ENCODE measurements at regions not wholly inside any gene's neighbourhood (a gene's known extent, or its start where the extent isn't known, plus 50 kb on each side); places are given as distances from the start of the nearest gene placed in this dataset.

DNA sequence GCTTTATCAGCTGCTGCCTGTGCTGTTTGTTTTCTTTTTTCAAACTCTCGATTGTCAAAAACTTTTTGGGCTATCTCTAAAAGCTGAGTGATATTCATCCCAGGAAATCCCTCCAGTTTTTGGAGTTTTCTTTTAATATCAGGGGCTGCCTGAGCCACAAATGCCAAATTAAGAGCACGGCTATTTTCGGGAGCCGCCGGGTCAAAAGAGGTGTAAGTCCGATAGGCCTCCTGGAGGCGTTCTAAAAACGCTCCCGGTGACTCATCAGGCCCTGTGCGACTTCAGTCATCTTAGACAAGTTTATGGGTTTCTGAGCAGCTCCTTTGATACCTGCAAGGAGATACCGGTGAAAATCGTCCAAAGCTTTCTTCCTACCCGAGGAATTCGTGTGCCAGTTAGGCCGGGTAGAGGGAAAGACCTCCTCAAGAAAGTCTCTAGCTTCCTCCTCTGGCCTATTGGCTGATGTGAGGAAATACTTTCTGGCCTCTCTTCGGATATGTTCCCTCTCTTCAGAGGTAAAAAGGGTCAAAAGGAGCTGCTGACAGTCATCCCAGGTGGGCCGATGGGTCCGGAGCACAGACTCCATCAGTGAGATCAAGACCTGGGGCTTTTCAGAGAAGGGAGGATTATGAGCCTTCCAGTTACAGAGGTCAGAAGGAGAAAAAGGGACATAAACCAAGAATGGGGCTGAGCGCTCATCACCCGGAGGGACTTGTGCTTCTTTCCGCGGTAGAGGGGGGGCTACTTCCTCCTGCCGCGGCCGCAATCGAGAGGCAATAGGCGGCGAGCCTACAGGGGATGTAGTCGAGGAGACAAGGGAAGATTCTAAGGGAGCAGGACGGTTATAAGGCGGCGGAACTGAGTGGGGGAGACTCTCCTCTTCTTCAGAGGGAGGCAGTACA lies 151.1 kb downstream of the TRIM27 start:
- TF ChIP-seq, protein P1, sequence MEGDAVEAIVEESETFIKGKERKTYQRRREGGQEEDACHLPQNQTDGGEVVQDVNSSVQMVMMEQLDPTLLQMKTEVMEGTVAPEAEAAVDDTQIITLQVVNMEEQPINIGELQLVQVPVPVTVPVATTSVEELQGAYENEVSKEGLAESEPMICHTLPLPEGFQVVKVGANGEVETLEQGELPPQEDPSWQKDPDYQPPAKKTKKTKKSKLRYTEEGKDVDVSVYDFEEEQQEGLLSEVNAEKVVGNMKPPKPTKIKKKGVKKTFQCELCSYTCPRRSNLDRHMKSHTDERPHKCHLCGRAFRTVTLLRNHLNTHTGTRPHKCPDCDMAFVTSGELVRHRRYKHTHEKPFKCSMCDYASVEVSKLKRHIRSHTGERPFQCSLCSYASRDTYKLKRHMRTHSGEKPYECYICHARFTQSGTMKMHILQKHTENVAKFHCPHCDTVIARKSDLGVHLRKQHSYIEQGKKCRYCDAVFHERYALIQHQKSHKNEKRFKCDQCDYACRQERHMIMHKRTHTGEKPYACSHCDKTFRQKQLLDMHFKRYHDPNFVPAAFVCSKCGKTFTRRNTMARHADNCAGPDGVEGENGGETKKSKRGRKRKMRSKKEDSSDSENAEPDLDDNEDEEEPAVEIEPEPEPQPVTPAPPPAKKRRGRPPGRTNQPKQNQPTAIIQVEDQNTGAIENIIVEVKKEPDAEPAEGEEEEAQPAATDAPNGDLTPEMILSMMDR (conservative IDR thresholded peaks at IDR 0.05), result no peak
- TF ChIP-seq EZH2 (IDR thresholded peaks at IDR 0.05; ENCODE audit: low read depth), result no peak

Measured in PC-9 (cell line).